Stimulated activated CD4-positive, alpha-beta T cell treated with anti-CD3 and anti-CD28 coated beads, TNF-alpha, amount 100 ng/mL, for 4 hours (primary cell): ENCODE measurements at regions not wholly inside any gene's neighbourhood (a gene's known extent, or its start where the extent isn't known, plus 50 kb on each side); places are given as distances from the start of the nearest gene placed in this dataset.
"Not testable (repeated sequence)": the region's sequence is repeated elsewhere in the genome, so short reads cannot be mapped to it uniquely, and the experiment has no call there.

Experiments used
- DNase-seq, 3 experiments: peaks; one replicate each; pipeline ENCODE4 v3.0.0-alpha.2; 2020; ENCODE audit warnings: low read depth in 3 of 3

- DNase-seq: not testable (repeated sequence)
Measured at GRCh38 chr13:18663222-18663621, 518.4 kb downstream of the TUBA3C start.

GRCh38 chr13:18643644-18644172, 537.9 kb downstream of the TUBA3C start:
- DNase-seq: peak in 1 of 3 experiments; percentile 2

DNA sequence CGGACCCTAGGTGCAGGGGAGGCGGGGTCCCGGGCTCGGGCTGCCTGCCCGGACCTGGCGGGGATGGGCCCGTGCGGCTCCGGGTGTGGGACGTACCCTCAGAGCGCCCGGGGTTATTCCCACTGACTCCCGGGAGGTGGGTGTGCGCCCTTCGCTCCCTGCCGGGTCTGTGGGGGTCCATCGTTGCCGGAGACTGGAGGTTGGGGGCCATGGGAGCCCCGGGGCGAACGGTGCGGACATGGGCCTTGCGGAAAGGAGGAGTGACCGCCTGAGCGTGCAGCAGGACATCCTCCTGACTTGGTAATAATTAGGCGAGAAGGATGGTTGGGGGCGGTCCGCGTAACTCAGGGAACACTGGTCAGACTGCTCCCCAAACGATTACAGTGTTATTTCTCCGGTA, 552.7 kb downstream of the TUBA3C start:
- DNase-seq: not testable (repeated sequence)

DNA sequence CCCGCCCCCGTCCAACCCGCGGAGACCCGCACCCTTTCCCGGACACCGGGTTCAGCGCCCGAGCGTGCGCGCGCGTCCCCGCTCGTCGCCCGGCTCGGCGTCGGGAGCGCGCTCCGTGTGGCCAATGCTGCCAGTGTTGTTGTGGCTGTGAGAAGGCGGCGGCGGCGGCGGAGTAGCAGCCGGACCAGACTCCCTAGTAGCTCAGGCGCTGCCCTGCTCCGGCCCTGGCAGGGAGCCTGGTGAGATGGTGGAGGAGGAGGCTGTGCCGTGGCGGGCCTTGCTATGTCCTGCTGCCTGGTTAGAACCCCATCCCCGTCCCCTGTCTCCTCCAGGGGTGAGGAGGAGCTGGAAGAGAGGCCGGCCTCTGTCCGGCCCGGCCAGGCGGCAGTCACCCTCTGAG, 553.2 kb downstream of the TUBA3C start:
- no peak for DNase-seq

- not testable (repeated sequence) for DNase-seq
Measured at GRCh38 chr13:18624061-18624460, 557.6 kb downstream of the TUBA3C start.

DNA sequence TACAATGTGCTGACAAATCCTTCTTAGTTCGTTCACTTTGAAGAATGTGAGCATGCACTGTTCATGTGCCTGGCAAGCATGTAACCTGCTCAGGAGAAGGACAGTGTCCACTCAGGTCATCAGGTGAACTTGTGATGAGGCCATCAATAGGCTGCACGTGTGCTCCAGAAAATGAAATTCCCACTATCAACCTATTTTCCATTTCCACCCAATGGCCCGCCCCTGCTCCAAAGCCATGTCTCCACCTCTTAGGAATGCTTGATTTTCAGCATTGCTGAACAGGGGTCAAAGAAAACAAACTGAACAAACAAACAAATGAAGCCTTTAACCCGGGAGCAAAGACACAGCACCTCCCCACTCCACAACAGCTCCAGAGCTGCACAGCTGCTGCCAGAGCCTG, 563.2 kb downstream of the TUBA3C start:
- DNase-seq: not testable (repeated sequence)

GRCh38 chr13:18610476-18610875, 571.1 kb downstream of the TUBA3C start:
- not testable (repeated sequence) for DNase-seq

DNA sequence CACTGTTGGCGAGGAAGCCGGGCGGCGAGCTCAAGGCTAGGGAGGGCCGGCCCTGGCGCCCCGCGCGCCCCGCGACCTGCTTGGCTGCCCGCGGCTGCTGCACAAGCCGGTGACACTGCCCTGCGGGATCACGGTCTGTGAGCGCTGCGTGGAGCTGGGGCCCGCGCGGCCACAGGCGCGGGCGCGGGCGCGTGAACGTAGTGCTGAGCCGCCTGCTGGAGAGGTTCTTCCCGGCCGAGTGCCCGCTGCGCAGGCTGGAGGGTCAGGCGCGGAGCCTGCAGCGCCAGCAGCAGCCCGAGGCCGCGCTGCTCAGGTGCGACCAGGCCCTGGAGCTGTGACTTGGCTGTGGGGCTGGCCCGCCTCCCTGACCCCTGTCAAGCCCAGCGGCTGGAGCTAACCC, 572.3 kb downstream of the TUBA3C start:
- DNase-seq: not testable (repeated sequence)

- DNase-seq: not testable (repeated sequence)
Measured at GRCh38 chr13:18608851-18609250, 572.8 kb downstream of the TUBA3C start.

DNA sequence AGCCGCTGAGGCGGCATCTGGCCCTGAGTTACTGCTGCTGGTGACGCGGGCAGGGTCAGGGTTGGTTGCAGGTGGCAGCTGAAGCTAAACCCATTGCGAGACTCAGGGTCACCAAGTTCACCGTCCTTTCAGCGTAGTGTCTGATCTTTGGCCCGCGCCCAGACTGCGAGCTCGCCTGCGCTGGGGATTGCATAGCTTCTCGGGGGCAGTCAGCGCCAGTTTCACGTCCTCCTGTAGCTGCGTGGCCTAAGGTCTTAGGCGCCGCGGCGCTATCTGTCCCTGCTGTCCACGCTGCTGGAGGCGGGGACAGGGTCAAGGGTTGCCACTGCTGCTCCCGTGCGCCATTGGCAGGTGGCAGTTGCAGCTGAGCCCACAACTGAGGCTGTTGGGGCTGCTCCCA, 581.3 kb downstream of the TUBA3C start:
- DNase-seq: not testable (repeated sequence)

GRCh38 chr13:18599791-18600211, 581.8 kb downstream of the TUBA3C start:
- DNase-seq: not testable (repeated sequence)

- DNase-seq: not testable (repeated sequence)
Measured at GRCh38 chr13:18598543-18598942, 583.1 kb downstream of the TUBA3C start.

GRCh38 chr13:18597940-18598339, 583.7 kb downstream of the TUBA3C start:
- DNase-seq: not testable (repeated sequence)

GRCh38 chr13:18577103-18577502, 604.5 kb downstream of the TUBA3C start:
- not testable (repeated sequence) for DNase-seq

DNA sequence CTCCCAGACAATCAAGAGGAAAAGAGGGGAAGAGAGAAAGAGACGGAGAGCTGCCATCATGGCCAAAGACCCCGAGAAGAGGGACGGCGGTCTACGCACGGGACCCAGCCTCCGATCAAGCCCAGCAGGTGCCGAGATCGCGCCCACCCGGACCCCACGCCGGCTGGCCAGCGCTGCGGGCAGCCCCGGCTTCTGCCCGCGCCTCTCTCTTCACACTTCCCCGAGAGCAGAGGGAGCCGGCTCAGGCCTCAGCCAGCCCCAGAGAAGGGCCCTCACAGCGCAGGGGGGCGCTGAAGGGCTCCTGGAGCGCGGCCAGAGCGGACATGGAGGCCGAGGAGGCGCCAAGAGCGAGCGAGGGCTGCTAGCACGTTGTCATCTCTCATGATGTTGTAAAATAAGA, 613.7 kb downstream of the TUBA3C start:
- not testable (repeated sequence) for DNase-seq
